Prostate gland (tissue), 2 donors: ENCODE measurements at regions not wholly inside any gene's neighbourhood (a gene's known extent, or its start where the extent isn't known, plus 50 kb on each side); places are given as distances from the start of the nearest gene placed in this dataset.

Experiments
- CTCF ChIP-seq, 4 experiments: fragments of 200-600 bp in 2 of 4; fragments of 450-650 bp in 2 of 4; sonication (generic) in 2 of 4; IDR thresholded peaks; 1 replicate in 3 of 4; 2 replicates in 1 of 4; pipeline ENCODE4 v1.5.1; 2016 to 2019; ENCODE audit warnings: antibody characterized with exemption in 4 of 4, mild to moderate bottlenecking in 2 of 4, moderate library complexity in 2 of 4
- POLR2A ChIP-seq: fragments of 450-650 bp; IDR thresholded peaks from one replicate; pipeline ENCODE4 v1.6.1; 2016; ENCODE audit warnings: antibody characterized with exemption, mild to moderate bottlenecking
- POLR2AphosphoS5 ChIP-seq: sonication (generic); formaldehyde crosslinking; IDR thresholded peaks from one replicate; pipeline ENCODE4 v1.6.1; 2017; ENCODE audit warnings: antibody characterized with exemption

GRCh38 chr4:27082776-27083175 is 222.1 kb downstream of the STIM2 start:
- TF ChIP-seq POLR2A = no peak
- no peak for TF ChIP-seq CTCF (IDR thresholded peaks at IDR 0.05)
- TF ChIP-seq POLR2AphosphoS5 = no peak
